Stimulated activated CD8-positive, alpha-beta memory T cell treated with anti-CD3 and anti-CD28 coated beads, Interleukin-4, amount 100 ng/mL, for 4 hours (primary cell): ENCODE measurements at regions not wholly inside any gene's neighbourhood (a gene's known extent, or its start where the extent isn't known, plus 50 kb on each side); places are given as distances from the start of the nearest gene placed in this dataset.
"Not testable (repeated sequence)": the region's sequence is repeated elsewhere in the genome, so short reads cannot be mapped to it uniquely, and the experiment has no call there.

Source experiments
- DNase-seq, 2 donors: peaks; one replicate each; pipeline ENCODE4 v3.0.0-alpha.2; 2020; ENCODE audit warnings: low read depth in 2 of 2, low spot score in 1 of 2

DNA sequence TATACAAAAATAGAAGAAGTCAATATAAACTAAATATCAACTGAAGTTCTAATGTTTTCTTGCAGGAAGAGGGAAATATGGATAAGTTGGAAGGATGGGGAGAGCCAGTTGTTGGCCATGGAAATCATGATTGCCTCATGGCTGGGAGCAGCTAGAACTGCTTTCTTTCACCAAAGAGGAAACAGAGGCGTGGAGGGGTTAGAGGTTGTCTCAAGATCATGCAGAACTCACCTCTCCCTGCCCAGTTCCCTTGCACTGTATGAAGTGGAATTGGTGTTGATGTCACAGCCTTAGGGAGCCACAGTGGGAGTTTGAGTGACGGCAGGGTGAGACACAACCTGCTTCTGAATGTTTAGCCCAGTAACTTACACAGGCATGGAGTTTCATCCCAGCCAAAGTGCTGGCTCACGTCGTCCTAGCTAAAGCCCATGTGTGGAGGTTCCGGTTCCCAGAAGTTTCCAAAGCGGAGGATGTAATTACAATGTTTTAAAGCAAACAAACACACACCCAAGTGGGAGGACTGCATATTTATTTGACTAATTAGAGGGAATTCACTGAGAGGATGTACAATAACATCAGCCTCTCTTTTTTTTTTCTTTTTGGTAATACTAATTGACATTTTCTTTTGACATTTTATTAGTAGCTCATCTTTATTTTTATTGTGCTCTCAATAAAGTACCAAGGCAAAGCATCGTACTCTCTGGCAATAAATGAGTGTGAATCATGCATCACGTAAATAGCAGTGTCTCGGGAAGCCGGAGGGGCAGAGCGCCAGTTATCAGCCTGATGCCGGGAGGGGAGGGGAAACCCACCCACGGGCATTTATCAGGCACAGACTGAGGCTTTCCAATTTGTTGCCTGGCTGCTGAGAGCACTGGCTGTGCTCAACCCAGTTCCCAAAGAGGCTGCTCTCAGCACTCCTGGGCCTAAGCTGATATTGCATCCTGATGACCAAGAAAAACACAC, 118.7 kb upstream of the CDH5 start:
- no peak for DNase-seq

DNA sequence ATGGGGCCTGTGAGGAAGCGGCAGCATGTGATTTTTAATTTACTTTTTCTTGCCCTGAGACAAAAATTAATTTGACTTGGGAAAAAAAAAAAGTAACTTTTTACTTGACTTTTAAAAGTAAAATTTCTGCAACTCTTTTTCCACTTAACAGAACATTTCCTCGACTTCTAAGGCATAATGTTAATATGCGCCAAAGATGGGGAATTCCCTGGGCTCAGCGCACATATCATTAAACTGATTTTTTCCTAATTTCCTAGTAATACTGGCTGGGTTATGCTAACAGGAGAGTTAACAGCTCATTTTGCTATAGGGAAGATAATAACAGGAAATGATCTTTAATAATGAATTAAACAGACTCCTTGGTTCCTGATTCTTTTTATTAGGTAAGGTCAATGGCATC, 120.6 kb upstream of the CDH5 start:
- DNase-seq = no peak

DNA sequence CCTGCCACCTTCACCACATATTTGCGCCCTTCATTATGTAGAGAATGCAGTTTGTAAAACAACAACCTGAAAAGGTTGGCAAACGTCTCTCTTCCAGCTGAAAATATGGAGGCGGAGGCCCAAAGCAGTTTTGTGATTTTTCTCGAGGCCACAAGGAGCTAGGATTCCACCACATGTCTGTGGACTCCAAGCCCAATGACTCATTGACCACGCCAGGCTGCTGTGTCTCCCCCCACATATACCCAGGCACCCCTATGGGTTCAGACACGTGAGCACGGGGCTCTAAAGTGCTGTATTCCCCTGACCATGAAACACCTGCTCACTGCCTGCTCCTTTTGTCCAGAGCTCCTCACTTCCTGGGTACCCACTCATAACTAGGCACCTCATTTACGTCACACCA, 121.4 kb upstream of the CDH5 start:
- no peak for DNase-seq

DNA sequence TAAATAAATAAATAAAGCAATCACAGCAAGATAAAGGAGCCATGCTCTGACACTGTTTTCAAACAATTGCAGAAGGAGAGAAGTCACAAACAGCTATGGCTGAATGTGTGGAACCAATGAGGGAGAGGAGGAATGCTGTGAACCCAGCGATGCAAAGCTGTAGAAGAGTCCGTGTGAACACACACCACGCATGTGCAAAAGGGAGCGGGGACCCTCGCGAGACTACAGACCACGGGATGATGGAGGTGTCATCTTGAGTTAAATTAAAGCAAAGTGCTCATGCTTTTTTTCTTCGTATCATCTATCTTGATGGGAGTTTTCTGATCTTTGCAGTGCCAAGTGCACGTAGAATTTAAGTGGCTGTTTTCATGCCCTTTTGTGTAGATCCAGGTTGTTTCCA, 123.8 kb upstream of the CDH5 start:
- no peak for DNase-seq

DNA sequence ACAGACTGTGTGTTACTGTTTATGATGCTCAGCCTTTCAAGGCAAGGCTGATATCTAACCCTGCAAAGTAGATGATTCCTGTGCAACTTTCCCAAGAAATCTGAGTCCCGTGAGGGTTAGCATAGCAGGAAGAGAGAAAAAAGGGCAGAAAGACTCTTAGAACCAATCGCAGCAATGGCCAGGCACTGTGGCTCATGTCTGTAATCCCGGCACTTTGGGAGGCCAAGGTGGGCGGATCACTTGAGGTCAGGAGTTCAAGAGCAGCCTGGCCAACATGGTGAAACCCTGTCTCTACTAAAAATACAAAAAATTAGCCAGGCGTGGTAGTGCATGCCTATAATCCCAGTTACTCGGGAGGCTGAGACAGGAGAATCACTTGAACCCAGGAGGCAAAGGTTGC, 124.3 kb upstream of the CDH5 start:
- not testable (repeated sequence) for DNase-seq

DNA sequence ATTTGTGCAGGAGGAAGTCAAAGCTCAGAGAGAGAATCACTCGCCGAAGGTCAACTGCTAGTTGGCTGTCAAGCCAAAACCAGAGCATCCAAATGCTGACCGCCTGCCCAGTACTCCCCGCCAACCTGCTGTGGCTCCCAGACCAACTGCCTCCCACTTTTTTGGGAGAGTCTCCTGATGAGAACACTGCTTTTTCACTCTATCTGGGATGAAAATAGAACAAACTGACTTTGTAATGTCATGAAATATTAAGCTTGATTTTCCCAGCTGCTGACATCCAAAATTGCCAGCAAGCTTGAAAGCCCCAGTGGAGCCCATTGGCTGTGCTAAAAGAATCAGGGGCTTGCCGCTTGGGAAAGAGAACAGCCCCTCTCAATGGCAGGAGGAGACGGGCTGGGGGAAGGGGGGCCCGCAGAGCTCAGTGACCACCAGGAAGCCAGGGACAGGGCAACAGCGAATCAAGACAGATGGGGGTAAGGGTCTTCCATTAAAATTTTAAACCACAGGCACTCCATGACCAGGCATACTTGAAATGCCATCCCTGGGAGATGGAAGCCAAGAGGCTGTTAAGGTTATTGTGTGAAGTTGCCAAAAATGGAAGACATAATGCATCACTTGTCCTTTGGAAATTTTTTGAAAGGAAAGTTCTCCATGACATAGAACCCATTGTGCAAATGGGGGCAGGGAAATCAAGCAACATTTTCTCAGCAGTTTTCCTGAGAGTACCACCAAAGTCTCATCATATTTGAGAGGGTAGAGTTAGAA, 125.7 kb upstream of the CDH5 start:
- no peak for DNase-seq

DNA sequence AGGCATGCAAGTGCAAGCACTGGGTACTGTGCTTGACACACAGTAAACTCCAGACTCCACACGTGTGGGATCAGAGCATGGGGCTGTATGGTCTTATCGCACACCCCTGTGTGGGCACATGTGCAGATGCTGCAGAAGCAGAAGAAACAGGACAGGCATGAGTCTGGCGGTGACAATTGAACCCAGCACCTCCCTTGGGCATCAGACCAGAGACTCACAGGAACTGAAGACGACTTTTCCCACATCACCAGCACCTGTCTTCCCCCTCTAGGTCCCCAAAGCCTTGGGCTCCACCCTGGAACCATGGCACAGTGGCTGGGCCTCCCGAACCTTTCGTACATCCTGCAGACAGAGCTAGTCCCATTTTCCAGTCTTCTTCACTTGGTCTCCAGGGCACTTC, 126.4 kb upstream of the CDH5 start:
- no peak for DNase-seq

DNA sequence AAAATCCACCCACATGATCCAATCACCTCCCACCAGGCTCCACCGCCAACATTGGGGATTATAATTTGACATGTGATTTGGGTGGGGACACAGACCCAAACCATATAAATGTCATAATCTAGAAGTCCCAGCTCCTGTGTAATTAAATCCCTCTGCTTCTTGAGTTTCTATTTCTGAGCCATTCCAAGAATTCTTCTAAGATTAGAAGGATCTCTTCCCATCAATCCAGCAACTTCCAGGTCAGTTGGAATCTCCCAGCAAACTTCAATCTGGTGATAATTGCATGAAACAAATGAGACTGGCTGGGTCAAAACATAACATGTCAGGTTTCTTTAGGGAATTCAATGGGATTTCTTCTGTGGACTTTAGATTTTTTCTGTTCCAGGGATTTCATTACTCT, 127.8 kb upstream of the CDH5 start:
- DNase-seq = no peak

DNA sequence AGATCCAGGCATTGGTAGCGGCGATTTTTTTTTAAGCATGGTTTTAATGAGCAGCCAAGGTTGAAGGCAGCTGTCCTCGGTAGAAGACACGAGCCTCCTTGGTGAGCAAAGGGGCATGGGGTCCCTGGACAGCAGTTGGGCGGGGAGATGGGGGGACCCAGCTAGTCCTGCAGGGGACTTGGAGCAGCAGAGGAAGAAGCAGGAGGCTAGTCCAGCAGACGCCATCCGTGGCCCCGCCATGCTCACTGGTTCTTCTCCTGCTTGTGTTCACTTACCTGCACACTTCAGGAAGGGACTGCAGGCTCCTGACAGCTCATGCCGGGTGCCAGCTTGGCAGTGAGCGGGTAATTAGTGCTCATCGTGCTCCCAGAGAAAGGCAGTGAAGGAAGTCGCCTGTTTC, 130.2 kb upstream of the CDH5 start:
- DNase-seq = no peak

DNA sequence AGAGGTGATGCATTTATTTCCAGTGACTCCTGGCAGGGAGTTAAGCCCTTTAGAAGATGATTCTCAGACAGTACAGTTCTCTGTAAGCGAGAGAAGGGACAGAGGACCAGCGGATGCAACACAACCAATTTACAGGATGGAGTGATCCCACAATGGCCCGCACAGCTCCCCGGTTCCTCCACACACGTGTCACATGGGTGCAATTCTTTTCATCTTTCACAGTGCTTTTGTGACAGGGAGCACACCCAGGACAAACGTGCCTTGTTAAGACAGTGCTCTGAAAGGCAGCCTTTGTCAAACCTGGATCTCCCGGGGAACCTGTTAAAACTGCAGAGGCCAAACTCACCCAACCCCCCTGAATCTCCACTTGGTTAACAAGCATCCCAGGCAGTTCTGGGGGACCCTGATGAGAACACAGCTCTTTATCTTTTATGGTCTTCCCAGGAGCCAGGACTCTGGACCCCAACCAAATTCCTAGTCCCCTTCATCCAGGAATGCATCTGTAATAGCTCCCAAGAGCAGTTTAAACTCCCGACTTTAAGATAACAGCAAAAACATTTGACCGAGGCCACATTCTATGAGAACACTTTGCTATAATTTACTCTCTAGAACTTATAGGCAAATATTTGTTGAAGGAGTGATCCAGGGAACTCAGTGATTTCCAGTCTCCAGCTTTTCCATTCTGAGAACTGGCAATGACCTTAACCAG, 134.9 kb upstream of the CDH5 start:
- DNase-seq = no peak

DNA sequence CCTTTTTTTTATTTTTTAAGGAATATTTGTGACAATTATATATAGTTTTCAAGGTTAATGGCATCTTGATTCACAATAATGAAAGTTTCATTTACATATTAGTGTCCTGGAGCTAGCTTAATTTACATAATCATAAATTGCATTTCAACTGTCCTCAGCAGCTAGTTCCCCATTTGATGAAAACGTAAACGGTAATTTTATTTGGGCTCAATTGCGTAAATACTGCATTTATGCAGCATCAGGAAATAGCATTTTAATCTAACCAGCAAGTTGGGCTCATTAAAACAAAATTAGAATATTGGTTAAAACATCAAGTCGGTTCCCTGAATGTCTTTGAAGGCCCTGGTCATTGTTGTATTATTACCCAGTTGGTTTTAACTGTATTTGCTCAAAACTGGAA, 136.8 kb upstream of the CDH5 start:
- DNase-seq = no peak

DNA sequence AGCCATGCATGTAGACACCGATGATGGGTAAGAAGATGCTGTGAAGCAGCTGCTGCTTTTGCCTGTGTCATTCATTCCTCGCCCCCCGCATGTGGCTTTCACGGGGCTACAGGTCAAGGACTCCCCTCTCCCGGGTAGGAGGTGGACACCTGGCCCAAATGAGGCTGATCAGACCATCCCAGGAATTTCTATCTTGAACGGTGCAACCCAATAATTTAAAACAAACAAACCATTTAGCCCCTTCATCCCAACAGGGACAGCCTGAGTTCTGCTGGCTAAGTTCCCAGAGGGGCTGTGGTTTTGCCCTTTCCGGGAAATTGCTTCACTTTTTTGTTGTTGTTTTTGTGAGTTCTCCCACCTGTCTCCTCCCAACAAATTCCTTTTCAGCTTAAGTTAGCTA, 137.7 kb upstream of the CDH5 start:
- no peak for DNase-seq

DNA sequence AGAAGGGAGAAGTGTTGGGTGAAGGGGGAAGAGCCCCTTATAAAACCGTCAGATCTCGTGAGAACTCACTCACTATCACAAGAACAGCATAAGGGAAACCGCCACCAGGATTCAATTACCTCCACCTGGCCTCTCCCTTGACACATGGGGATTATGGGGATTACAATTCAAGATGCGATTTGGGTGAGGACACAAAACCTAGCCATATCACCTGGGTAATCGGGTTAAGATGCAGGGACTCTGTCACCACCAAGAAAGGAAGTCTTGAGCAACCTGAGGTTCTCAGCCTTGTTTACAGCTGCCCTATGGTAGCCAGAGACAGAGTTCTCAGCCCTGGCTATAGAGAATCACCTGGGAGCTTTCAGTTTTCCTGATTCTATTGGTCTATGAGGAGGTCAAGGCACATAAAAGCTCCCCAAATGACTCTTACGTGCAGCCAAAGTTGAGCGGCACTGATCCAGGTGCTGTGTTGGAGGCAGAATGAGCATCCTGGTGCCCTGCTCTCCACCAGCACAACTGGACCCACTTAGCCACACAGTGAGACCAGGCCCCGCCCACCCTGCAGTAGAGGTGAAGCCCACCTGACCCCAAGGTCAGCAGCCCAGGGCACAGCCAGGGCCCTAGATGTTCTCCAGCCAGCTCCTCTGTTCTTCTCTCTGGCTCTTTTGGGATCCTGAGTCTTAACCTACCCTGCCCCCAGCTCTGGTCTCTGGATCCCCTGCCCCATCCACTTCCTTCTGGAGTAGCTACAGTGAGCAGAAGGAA, 138.5 kb upstream of the CDH5 start:
- DNase-seq = no peak

DNA sequence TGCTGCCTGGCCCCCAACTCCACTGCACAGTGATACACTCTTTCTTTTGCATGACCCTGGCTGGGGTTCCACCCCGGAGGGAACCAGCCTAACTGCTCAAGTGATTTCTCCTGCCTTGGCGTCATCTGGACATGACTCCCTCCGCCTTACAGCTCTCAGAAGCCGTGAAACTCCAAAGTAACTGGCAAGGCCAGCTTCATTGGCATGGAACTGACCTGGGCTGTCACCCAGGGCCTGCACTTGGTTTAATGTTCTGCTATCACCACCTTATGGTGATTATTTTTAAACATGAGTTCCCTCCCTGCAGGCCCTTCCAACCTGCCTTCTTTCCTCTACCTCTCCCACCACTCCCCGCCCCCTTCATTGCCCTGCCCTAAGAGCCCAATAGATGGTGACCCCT, 139.7 kb upstream of the CDH5 start:
- DNase-seq = no peak

DNA sequence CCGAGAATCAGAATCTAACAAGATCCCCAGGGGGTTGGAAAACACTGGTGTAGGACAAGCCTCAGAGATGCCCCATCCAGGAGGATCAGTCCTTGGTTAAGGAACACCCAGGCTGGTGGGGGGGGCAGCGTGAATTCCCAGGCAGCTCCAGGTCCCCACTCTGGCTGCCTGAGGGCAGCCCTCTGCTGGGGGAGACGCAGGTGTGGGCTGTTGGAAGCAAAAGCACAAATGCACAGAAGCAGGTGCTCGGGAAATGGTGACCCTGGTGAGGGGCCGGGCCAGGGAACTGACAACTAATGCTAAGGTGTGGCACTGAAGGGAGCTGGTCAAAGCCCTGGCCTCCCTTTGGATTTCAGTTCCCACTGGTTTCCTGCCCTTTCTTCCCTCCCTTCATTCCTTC, 140.8 kb upstream of the CDH5 start:
- no peak for DNase-seq

DNA sequence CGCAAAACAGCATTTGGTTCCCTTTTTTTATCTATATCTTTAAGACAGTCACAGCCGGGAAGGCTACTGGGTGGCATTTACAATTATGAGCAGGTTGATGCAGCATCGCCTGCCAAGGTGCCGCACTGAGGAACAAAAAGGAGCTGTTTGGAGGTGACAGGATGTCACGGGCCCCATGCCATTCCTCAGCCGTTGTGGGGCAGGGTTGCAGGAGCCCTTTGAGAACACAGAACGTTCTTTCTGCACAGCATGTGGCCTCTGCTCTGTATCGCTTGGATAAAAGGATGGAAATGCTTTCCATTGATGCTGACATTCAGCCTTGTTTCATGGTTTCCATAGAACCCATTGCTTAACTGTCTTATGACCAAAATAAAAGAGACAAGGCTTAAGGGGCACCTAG, 141.9 kb upstream of the CDH5 start:
- no peak for DNase-seq

DNA sequence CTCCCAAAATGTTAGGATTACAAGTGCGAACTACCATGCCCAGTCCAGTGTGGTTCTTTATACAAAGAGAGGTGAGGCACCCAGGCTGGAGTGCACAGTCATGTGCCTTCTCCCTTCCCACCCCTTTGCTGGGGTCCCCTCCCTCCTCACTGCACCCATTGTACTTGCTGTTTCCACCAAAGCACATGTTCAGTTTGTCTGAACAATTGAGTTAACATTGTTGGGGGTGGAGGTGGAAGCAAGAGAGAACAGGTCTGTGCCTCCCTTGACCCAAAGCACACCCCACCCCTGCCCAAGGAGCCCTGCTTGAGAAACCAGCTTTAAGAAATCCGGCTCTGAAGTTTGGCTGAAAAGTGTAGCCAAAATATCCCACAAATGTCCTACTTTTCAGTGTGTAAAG, 142.3 kb upstream of the CDH5 start:
- DNase-seq = no peak

DNA sequence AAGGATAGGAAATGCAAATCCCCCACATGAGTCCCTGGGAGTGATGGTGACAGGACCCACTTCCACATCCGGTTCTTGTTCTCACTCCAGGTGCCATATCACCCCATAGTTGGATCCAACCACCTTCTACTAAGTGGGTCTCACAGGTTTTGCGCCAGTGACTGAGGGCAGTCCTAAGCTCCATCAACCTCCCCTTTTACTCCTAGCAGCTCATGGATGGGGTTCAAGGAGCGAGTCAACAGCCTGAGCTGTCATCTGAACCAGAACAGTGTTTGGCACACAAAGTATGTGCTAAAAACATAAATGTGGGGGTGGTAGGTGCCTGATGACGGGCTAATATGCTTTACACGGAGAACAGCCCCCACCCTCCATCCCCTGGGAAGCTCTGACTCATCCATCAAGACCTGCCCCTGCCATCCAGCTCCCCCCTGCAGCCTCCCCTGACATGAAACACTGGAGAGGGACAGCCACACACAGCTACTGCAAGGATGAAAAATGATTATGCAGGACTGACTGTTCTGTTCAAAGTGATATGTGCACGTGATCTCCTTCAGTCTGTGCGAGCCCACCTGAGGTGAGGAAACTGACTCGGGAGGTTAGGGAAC, 143.2 kb upstream of the CDH5 start:
- DNase-seq = no peak

DNA sequence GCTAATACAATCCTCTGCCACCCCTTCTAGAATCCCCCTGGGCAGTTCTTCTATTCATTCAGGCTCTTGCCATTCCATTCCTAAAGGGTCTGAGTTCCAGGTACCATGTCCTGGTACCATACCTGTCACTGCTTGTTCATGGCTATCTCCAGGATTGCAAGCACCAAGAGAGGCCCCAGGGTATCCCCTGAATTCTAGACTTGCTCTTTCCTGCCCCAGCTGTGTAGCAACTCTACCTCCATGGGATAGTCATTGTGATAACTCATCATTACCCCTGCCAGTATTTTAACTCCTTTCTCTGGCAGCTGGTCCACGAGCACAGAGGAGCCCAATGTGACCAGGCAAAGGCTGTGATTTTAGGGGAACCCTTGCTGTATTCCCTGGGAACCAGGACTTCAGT, 143.7 kb upstream of the CDH5 start:
- DNase-seq = no peak

DNA sequence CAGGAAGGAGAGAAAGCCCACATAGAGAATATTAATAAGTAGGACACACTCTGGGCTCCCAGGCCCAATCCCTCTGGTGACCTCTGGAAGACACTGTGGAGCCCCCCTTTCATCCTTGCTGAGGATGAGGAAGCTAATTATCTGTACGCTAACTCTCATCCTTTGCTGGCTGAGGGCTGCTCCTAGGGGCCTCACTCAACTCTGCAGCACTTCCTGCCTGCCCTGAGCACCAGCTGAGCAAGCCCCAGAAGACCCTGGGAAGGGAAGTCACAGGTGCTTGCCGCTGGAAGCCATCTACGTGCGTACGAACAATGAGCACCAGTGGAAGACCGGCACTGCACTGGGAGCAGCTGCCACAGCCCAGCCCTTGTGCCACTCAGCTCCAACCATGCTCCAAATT, 145.8 kb upstream of the CDH5 start:
- DNase-seq = no peak

DNA sequence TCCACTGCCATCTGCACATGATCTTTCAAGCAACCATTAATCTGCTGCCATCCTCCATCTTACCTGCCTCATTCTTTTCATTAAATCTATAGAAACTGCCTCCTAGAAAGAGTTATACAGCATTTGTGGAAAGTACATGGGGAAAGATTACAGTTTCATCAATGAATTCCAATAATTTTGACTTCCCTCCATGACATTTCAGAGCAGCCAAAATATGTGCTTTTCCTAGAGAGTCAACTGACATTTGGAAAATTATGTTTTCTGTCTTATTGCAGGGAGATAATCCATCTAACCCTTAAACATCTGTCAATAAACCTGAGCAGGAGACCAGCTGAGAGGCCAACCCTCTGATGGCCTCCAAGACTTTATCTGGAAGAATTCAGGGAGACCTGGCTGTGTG, 147.0 kb upstream of the CDH5 start:
- no peak for DNase-seq
